Activated naive CD4-positive, alpha-beta T cell treated with anti-CD3 and anti-CD28 coated beads, Interleukin-2, amount 50 U/mL, for 16 hours (primary cell): ENCODE measurements at regions not wholly inside any gene's neighbourhood (a gene's known extent, or its start where the extent isn't known, plus 50 kb on each side); places are given as distances from the start of the nearest gene placed in this dataset.

Experiments used
- DNase-seq: peaks from one replicate; pipeline ENCODE4 v3.0.0-alpha.2; 2020

GRCh38 chr9:28781481-28781880 is 1208.2 kb upstream of the C9orf72 start:
- no peak for DNase-seq

DNA sequence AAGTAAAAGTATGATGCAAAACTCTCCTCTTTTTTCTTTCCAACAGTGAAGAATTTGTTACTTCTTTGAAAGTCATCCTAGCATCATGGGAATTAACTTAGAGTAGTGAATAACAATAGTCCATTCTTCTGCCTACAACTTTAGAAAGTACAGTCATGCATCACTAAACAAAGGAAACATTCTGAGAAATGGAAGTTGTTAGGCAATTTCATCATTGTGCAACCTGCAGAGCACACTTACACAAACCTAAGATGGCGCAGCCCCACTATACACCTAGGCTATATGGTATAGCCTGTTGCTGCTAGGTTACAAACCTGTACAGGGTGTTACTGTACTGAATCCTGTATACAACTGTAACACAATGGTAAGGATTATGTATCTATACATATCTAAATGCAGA is 1209.3 kb upstream of the C9orf72 start:
- DNase-seq = no peak

DNA sequence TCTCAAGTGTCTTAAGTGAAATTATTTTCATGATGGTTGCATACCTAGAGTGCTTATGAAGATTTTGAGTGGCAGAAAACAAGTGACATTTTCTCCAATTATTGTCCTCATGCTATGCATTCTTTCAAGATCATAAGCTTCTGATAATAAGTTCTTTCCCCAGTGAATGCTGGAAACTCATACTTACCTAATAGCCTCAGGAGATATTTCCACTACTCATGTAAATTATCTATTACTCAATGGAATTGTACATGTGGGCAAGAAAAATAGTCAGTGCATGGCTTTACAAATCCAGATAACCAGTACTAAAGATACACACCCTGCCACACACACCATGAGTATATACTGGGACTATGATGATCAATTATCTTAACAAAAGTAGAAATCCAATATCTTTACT is 1219.4 kb upstream of the C9orf72 start:
- no peak for DNase-seq

- DNase-seq = no peak
Measured at GRCh38 chr9:28799876-28800275, 1226.6 kb upstream of the C9orf72 start.

- no peak for DNase-seq
Measured at GRCh38 chr9:28801144-28801799, 1228.0 kb upstream of the C9orf72 start.

DNA sequence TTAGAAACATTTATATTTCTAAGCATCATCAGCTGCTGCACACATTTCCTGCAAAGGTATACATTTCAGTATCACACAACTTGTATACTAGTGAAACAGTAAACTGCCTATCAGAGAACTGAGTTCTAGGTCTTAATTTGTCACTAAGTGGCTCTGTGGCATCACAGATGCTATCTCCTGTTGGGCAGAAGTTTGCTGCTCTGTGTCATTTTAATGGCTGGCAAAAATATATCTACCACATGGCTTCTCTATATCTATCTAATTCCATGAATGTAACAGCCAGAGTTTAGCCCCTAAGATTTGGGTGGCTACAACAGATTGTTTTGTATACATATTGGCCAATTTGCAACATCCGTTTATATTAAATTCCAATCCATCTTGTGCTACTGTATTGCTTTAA is 1231.9 kb upstream of the C9orf72 start:
- no peak for DNase-seq

DNA sequence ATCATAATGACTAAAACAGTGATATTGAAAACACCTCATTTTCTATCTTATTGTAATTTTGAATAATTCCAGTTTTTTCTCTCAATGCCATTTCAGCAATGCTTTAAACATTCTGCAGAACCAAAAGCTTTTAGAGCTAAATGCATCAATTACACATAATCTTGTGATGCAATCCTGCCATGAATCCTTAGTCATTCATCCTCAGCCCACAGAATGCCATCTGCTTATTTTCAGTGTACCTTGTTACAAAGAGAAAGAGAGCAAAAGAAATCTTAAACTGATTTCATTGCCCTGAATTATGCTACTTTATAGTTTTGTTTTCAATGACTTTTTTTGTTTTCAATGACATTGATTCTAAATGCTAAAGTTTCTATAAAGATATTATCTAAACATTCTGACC is 1234.8 kb upstream of the C9orf72 start:
- no peak for DNase-seq

GRCh38 chr9:28810388-28811075 is 1237.3 kb upstream of the C9orf72 start:
- no peak for DNase-seq

DNA sequence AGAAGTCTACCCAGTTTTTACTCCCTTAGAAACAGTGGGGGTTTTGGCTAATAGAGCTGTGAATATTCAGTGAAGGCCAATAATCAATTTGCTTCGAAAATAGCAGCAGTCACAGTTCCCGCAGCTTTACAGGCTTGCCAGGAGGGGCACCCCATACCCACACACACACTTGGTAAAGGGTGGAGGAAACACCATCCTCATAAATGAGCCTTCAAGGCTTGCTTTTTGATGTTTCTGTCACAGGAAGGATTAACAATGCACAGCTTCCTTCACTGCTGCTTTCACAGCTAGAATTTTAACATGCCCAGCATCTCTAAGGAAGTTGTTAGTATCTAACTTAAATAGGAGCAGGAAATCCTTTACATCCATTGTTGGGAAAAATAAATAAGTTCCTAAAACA is 1247.5 kb upstream of the C9orf72 start:
- no peak for DNase-seq

DNA sequence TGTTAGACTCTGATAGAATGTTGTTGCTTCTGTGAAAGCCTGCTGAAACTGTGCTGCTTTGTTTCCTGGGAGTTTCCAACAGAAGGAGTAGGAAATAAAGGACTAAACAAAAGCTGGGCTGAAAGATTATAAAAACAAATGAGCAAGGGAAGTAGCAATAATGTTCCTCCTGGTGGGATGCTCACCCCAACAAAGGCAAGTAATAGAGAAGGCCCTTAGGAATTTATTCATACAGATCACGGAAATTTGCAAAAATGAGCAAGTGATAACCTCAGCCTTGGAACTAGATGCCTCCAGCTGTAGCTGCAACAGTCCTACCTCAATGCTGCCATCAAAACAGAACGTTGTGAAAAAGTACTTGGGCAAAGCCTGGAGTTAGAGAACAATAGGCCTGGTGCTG is 1248.0 kb upstream of the C9orf72 start:
- DNase-seq = no peak

- DNase-seq = no peak
Measured at GRCh38 chr9:28824432-28824963, 1251.2 kb upstream of the C9orf72 start.

- DNase-seq = no peak
Measured at GRCh38 chr9:28832168-28832770, 1259.0 kb upstream of the C9orf72 start.

GRCh38 chr9:28834156-28834555 is 1260.9 kb upstream of the C9orf72 start:
- DNase-seq = no peak

DNA sequence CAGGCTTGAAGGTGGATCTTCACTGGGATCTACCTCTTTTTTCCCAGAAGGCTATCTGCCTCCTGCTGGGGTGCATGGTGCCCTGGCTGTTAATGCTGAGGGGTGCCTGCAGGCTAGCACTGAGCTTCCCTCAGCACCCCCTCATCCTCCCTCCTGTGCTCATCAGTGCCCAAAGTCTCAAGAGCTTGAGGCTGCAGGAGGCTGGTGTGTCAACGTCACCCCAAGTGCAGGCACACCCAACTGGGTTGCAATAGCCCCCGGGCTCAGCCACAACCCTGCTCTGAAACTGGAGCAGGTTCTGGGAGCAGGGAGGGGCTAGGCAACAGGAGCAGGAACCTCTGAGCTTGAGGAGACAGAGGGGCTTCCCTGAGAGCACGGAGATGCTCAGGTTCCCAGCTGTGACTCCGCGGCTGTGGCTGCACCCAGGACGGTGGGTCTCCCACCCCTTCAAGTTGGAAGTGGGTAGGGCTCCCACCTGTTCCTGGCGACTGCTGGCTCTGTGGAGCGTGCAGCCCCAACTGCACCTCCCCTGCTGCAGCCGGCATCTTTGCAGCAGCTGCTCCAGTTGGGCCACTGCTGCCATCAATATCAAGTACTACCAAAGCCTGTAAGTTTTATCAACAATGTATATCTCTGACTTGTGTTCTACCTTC is 1266.6 kb upstream of the C9orf72 start:
- DNase-seq = no peak

DNA sequence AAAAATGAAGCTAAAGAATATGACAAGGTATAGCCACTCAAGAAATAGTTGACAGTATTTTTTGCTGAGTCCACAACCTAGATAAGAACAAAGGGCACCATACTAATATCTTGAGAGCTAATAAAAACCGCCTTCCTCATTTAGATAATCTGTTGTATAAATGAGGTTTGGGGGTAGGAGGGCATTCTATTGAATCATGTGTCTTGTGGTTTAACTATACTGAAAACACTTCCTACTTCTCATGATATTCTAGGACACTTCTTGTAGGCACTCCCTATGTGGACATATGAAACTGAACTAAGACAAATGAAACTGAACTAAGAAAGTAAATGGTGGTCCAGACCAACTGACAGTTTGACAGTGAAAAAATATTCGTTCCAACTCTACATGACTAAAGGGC is 1268.5 kb upstream of the C9orf72 start:
- DNase-seq = no peak

- no peak for DNase-seq
Measured at GRCh38 chr9:28847331-28847730, 1274.0 kb upstream of the C9orf72 start.

- DNase-seq = no peak
Measured at GRCh38 chr9:28848671-28849070, 1275.4 kb upstream of the C9orf72 start.

DNA sequence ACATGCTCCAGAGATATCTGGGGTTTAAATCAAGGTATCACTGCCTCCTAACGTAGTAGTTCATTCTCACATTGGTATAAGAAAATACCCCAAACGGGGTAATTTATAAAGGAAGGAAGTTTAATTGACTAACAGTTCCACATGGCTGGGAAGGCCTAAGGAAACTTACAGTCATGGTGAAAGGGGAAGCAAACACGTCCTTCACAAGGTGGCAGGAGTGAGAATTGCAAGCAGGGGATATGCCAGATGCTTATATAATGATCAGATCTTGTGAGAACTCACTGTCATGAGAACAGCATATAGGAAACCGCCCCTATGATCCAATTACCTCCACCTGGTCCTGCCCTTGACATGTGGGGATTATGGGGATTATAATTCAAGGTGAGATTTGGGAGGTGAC is 1280.2 kb upstream of the C9orf72 start:
- no peak for DNase-seq

DNA sequence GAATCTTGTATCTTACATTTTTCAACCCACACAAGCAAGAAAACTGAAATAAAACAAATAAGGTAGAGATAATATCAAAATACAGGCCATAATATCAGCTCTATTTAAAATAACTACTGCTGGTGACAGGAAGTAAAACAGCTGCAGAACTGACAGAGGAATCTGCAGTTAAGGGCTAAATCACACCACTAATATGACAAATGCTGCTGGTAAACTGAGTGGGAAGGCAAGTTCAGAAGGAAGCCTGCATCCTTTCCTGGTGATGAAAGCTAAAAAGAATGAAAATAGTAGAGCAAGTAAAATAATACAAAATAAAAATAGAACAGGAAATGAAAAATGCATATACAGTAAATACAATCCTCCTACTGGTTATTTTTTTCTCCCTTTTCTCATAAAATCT is 1293.7 kb upstream of the C9orf72 start:
- DNase-seq = no peak

GRCh38 chr9:28868228-28868990 is 1295.1 kb upstream of the C9orf72 start:
- DNase-seq = no peak

DNA sequence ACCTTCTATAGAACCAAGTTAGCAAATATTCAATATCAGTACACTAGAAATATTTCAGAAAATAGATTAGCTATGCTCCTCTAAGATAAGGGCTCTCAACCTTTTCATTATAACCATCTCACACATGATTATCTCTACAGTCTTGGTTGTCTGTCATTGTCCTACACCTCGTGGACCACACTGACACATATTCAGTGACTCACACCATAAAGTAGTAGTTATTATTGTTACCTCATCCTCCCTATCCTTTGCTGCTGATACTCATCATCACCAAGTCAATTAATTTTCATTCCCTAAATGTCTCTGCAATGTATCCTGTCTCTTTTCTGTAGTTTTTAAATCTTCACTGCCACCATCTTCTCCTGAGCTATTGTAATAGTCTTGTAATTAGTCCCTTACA is 1309.2 kb upstream of the C9orf72 start:
- no peak for DNase-seq

GRCh38 chr9:28883234-28883633 is 1310.0 kb upstream of the C9orf72 start:
- DNase-seq = no peak
